GM18858 (cell line): ENCODE measurements at regions not wholly inside any gene's neighbourhood (a gene's known extent, or its start where the extent isn't known, plus 50 kb on each side); places are given as distances from the start of the nearest gene placed in this dataset.
"Not testable (repeated sequence)": the region's sequence is repeated elsewhere in the genome, so short reads cannot be mapped to it uniquely, and the experiment has no call there.

ENCODE experiments used
- ATAC-seq: cut with Tn5 transposase; IDR thresholded peaks from one replicate; pipeline ENCODE4 v1.9.1; 2021; ENCODE audit not compliant: unreplicated experiment

DNA sequence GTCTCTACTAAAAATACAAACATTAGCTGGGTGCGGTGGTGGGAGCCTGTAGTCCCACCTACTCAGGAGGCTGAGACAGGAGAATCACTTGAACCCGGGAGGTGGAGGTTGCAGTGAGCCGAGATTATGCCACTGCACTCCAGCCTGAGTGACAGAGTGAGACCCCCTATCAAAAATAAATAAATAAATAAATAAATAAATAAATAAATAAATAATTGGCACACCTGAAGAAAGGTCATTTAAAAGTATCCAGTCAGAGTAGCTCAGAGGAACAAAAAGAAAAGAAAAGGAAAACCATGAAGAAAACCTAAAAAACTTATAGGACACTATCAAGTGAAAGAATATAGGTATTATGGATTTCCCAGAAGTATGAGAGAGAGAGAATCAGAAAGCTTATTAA lies 330.1 kb upstream of the AR start:
- ATAC-seq, result not testable (repeated sequence)

DNA sequence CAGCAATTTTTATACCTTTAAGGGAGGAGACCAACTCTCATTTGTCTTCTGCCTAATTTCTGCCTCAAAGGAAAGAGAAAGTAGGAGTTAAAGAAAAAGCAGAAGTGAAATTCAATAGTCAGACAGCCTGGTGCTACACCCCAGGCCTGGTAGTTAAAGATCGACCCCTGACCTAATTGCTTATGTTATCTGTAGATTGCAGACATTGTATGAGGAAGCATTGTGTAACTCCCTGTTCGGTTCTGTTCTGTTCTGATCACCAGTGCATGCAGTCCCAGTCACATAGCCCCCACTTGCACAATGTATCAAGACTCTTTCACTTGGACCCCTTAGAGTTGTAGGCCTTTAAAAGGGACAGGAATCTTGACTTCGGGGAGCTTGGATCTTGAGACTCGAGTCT lies 335.9 kb upstream of the AR start:
- peak; percentile 62 for ATAC-seq

DNA sequence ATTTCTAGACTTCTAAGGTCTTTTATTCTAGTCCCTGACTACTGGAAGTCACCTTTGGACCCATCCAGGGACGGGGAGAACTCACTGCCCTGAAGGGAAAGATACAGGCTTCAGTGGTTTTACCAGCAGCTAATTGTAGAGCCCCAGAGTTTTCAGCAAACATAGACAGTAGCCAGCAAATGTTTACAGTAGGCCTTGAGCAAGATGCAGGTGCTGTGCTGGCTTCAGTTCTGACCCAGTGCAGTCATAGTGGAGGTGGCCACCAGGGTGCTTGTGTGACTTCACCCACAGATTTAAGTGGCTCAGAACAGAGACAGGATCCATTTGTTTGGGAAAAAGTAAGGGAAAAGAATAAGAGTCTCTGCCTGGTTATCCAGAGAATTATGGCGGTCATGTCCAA lies 384.4 kb upstream of the AR start:
- ATAC-seq, result no peak

DNA sequence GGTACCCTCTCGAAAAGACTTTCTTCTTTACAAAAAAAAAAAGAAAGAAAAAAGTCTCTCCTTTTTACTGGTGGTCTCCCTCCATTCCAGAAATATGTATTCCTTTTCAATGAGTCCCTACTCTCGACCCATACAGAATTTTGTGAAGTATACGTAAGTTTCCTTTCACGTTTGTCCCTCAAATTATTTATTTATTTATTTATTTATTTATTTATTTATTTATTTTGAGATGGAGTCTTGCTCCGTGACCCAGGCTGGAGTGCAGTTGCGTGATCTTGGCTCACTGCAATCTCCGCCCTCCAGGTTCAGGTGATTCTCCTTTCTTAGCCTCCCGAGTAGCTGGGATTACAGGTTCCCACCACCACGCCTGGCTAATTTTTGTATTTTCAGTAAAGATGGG lies 429.2 kb upstream of the AR start:
- ATAC-seq, result no peak

DNA sequence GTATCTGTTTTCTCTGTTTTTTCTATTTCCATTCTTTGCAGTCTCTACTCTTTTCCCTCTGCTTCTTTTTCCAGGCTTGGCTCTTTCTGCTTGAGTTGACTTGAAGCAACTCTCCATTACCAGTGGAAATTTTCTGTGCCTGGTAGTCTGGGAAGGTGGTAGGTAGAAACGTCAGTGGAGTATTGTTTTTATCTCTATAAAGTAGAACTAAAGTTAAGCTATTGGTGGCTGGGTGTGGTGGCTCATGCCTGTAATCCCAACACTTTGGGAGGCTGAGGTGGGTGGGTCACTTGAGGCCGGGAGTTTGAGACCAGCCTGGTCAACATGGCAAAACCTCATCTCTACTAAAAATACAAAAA lies 438.1 kb upstream of the AR start:
- ATAC-seq, result no peak

DNA sequence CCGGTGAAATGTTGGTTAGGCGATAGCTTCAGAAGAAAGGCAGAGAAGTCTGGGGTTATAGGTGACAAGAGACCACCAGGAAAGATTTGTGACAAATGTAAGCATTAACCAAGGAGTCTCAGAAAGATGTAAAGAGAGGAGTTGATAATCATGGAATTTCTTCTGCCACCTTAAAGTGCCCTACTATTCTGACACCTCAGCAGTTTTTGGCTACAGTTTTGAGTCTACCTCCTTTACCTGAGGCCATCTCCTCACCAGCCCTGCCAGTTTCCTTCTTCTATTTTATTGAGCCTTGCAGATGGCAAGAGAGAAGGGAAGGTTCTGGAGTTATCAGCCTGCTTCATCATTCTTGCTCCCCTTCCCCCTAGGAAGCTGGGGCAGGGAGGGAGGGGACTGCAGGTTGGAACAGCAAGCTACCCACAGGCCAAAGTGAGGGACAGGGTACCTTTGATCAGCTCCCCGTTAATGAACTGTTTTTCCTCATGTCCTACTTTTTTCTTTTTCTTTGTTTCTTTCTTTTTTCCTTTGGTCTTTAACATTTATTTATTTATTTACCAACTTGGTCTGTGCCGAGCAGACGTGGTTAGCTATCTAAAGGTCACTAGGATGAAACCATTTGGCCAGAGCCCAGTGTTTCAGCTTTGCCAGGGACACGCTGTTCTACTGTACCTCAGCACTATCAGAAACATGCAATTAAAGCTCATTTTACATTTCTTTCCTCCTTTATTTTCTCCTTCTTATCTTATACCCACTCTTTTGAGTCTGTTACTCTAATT lies 438.7 kb upstream of the AR start:
- ATAC-seq, result no peak

DNA sequence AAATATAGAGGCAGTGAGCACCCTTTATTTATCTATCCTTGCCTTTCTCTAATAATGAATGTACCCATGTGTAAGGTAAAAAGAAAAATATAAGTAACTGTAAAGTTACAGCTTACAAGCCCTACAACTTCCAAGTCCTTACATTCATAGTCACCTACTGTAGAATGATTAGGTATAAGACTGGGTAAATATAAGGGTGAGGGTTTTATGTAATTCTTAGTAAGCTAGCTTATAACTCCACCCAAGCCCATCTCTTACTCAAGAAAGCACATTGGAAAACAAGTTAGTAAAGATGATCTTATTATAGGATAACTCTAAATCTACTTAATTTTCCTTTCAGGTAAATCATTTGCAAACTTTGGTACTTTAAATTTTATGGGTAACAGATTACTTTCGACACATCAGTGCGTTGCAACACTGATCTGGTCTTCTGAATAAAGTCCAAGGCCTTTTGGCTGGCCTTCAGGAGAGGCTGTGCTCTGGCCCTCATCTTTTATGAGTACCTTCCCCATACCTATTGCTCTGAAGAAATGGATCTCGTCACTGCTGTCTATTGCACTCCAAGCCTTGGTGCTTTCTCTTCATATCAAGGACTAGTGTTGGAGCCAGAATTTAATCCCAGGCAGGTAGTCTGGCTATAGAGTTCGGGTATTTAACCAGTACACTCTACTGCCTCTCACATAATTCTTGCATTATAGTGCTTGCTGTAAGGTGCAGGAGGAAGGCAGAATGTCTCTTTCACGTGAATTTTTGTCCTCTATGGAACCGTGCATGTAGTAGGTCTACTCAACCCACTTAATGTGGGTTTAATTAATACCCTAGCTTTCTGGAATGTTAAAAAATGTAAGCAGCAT lies 443.6 kb upstream of the AR start:
- no peak for ATAC-seq

DNA sequence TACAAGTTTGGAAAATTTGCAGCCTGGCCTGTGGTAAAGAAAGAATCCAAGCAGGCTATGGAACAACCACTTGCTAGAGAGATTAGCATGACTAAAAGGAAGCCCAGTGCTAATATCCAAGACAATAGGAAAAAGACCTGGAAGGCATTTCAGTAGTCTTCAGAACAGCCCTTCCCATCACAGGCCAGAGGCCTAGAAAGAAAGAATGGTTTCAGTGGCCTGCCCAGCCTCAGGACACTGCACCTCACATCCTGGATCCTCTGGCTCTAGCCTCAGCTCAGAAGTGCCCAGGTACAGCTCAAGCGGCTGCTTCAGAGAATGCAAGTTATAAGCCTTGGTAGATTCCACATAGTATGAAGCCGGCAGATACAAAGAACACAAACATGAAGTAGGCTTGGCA lies 449.8 kb upstream of the AR start:
- ATAC-seq, result no peak

DNA sequence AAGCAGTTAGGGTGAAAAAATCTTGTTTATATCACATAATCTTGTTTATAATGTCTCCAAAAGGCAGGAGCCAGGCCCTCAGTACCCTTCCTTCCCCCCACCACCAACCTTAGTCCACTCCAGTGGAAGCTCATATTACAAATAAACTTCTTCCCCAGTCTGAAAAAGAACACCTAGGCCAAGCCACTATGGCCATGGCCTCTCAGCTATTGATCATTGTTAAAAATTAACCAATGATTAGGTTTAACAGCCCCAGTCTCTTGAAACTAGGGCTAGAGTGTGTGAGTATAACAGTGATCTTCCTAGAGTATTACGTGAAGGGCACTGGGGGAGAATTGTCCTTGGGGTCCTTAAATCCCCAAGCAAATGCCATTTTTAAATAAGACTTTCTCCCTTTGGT lies 411.9 kb upstream of the EDA2R start:
- no peak for ATAC-seq

DNA sequence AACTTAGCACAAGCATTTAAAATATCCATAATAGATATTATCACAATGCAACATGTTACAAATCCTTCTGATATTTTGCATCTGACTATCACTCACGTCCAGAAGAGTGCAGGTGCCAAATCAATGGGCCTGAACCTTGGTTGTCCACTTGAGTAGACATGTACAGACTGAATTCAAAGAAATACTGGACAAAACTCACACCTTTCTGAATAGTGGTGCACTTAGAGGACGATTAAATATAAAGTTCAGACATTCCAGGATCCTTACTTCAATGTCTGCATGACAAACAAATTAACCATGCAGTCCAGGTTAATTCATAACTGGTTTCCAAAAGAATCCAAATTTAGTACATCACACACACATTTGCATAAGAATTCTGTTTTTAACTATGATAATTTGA lies 406.0 kb upstream of the EDA2R start:
- ATAC-seq, result no peak

DNA sequence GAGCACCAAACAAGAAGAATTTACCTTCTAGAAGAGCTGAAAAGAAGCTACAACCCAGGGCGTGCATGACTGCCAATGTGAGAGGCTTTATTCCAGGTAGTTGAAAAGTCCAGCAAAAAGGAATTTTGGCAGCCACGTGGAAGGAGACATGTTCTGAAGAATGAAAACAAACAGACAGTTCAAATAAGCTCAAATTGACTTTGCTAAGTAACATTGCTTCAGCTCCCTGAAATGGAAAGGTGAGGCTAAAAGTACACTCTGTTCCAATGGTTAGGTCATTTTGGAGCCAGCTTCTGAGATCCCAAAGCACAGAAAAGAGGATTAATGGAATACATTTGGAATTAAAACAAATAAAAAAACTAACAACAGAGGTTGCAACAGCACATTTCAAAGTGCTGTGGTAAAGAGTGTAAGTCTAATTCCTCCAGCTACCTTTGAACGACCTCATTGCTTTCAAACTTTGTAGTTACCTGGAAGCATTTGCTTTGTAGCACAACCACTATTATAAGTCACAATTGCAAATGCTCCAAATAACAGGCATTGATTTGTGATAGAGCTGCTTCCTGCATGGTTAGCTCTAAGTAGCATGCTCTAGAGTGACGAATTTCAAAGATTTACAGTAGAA lies 405.3 kb upstream of the EDA2R start:
- no peak for ATAC-seq

DNA sequence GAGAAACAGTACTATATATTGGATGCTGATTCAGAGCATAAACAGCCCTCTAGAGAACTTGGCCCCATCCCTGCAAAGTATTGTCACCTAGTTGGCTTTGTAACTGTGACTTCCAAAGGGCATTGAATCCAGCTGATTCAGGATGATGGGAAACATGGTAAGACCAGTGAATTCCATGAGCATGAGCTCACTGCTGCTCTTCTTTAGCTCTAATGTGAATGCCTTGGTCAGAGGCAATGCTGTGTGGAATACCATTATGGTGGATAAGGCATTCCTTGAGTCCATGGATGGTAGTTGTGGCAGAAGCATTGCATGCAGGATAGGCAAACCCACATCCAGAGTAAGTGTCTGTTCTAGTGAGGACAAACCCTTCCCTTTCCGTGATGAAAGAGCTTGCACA lies 365.6 kb upstream of the EDA2R start:
- no peak for ATAC-seq

DNA sequence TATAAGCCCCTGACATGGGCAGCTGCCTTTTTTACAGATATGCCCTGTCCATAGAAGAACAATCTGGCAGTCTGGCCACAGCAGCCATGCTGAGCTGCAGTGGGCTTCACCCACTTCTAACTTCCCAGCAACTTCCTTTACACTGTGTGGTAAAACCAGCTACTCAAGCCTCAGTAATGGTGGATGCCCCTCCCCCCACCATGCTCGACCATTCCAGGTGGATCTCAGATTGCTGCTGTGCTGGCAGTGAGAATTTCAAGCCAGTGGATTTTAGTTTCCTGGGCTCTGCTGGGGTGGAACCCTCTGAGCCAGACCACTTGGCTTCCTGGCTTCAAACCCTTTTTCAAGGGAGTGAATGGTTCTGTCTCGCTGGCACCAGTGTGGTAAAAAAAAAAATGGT lies 355.9 kb upstream of the EDA2R start:
- ATAC-seq, result no peak

DNA sequence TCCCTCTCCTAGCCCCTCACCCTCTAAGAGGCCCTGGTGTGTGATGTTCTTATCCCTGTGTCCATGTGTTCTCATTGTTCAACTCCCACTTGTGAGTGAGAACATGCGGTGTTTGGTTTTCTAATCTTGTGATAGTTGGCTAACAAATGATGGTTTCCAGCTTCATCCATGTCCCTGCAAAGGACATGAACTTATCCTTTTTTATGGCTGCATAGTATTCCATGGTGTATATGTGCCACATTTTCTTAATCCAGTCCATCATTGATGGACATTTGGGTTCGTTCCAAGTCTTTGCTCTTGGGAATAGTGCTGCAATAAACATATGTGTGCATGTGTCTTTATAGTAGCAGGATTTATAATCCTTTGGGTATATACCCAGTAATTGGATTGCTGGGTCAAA lies 353.2 kb upstream of the EDA2R start:
- not testable (repeated sequence) for ATAC-seq

DNA sequence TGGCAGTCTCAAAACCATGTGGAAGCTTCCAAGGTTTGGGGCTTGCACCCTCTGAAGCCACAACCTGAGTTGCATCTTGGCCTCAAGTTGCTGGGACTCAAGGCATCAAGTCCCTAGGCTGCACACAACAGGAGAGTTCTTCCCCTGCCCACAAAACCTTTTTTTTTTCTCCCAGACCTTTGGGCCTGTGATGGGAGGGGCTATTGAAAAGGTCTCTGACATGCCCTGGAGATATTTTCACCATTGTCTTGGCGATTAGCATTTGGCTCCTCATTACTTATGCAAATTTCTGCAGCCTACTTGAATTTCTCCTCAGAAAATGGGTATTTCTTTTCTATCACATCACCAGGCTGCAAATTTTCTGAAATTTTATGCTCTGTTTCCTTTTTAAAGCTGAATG lies 349.5 kb upstream of the EDA2R start:
- no peak for ATAC-seq

DNA sequence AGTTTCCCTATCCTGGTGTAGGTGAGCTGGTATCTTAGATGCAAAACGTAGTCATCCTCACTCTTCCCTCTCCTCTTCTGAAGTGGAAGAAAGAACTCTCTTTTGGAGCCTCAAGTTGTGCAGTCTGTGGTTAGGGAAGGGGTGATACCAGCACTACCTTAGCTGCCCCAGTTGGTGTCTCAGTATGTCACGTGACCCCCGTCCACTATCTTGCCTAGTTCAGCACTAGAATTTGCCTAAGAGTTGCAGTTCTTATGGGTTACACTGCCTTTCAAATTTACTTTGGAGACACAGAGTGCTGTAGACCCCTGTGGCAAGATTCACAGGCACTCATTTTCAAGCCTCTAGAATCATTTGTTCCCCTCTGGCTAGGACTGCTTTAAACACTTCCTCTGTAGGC lies 322.8 kb upstream of the EDA2R start:
- ATAC-seq, result no peak

DNA sequence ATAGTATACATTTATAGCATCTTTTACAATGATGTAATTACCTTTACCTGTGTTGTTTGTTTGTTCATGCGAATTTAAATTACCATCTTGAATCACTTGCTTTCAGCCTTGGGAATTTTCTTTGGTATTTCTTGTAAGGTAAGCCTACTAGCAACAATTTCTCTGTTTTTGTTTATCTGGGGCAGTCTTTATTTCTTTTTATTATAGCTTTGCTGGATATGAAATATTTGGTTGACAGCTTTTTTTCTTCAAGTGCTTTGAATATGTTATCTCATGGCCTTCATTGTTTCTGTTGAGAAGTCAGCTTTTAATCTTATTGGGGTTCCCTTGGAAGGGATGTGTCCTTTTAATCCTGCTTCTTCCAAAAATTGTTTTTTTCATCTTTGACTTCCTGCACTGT lies 292.8 kb upstream of the EDA2R start:
- no peak for ATAC-seq

DNA sequence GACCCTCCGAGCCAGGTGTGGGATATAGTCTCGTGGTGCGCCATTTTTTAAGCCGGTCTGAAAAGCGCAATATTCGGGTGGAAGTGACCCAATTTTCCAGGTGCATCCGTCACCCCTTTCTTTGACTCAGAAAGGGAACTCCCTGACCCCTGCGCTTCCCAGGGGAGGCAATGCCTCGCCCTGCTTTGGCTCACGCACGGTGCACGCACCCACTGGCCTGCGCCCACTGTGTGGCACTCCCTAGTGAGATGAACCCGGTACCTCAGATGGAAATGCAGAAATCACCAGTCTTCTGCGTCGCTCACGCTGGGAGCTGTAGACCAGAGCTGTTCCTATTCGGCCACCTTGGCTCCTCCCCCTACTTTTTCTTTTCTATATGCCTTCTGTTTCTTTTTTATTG lies 291.6 kb upstream of the EDA2R start:
- ATAC-seq, result not testable (repeated sequence)

DNA sequence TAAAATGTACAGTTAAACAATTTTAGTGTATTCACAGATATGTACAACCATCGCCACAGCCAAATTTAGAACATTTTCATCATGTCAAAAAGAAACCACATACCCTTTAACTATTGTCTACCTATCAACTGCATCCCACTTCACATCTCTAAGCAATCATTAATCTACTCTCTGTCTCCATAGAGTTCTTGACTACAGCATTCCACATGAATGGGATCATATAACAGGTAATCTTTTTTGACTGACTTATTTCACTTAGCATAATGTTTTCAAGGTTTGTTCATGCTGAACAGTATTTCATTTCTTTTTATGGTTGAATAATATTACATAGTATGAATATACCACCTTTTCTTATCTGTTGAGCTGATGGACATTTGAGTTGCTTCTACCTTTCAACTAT lies 281.4 kb upstream of the EDA2R start:
- ATAC-seq, result no peak

DNA sequence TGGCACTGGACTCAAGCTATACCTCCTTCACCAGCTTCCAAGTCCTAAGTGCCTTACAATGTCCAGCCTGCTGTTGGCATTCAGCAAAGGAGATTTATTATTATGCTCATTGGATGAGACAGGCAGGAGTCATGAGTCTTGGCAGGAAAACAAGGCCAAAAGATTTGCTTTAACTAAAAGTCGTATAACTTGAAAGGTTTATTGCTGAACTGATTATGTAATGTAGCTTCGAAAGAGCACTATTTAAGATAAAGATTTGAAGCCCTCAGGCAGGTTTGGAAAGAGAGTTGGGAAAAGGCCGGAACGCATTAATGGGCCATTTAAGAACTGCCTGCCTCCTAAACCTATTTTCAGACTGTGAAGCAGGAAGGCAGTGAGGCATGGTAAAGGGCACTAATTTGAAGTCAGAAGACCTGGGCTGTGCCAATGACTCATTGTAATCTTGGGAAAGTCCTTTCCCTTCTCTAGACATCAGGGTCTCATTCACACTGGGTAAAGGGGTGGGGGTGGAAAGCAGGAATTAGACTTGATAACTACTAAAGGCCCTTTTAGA lies 280.5 kb upstream of the EDA2R start:
- no peak for ATAC-seq

DNA sequence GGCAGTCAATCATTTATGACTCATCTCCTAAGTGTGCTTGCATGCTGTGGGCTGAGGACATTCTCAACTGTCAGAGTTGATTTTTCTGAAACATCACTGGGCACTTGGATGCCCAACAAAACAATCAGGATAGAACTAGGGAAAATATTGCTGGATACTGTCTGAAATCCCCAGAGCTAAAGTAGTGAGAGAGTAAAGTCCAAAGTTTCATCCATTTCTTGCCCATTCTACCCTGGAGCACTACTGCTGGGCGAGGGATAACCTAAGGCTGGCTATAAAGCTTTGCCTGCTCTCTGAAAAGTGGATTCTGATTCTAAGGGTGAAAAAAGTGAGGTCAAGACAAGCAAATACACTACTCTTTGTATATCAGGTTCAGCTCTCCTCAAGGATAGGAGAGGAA lies 279.6 kb upstream of the EDA2R start:
- no peak for ATAC-seq

DNA sequence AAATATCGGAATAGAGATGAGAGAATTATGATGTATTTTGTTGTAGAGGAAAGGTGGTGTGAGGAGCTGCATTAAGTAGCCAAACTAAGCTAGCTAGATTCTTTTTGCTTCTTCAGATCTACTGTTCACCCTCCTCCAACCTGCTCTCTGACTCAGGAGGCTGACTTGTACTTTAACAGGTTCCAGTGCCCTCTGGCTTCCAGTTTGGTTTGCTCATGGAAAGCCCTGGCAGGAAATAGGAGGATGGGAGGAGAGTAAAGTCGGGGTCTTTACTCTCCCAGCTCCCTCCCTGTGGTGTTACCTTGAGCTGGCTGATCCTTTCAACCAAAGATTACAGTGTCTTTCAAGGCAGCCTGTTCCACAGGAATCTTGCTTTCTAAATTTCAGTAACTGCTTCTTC lies 277.0 kb upstream of the EDA2R start:
- ATAC-seq, result no peak
